ENCODE measurements at regions not wholly inside any gene's neighbourhood (a gene's known extent, or its start where the extent isn't known, plus 50 kb on each side); places are given as distances from the start of the nearest gene placed in this dataset.
"Not testable (repeated sequence)": the region's sequence is repeated elsewhere in the genome, so short reads cannot be mapped to it uniquely, and the experiment has no call there.

GRCh38 chrX:88990882-88991582 lies 244.0 kb downstream of the CPXCR1 start:
- TF ChIP-seq ZNF384 (IDR thresholded peaks at IDR 0.05) (no peak), FOXM1 (IDR thresholded peaks at IDR 0.05; ENCODE audit: borderline replicate concordance) (no peak), SUZ12 (IDR thresholded peaks at IDR 0.05) (no peak), FOXK2 (IDR thresholded peaks at IDR 0.05) (no peak), LEF1 (IDR thresholded peaks at IDR 0.05; ENCODE audit: borderline replicate concordance) (no peak), L3MBTL2 (conservative IDR thresholded peaks at IDR 0.05) (no peak), SP1 (IDR thresholded peaks at IDR 0.05) (no peak), CTBP1 (IDR thresholded peaks at IDR 0.05; ENCODE audit: borderline replicate concordance) (no peak), NFRKB (IDR thresholded peaks at IDR 0.05) (no peak), FOXA1 (IDR thresholded peaks at IDR 0.05) (no peak), HDGF (IDR thresholded peaks at IDR 0.05; ENCODE audit: borderline replicate concordance) (no peak)
- TF ChIP-seq, protein P1, sequence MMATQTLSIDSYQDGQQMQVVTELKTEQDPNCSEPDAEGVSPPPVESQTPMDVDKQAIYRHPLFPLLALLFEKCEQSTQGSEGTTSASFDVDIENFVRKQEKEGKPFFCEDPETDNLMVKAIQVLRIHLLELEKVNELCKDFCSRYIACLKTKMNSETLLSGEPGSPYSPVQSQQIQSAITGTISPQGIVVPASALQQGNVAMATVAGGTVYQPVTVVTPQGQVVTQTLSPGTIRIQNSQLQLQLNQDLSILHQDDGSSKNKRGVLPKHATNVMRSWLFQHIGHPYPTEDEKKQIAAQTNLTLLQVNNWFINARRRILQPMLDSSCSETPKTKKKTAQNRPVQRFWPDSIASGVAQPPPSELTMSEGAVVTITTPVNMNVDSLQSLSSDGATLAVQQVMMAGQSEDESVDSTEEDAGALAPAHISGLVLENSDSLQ (IDR thresholded peaks at IDR 0.05), result no peak
- ChIA-PET CTCF (no interaction called here), POLR2A (no interaction called here)

DNA sequence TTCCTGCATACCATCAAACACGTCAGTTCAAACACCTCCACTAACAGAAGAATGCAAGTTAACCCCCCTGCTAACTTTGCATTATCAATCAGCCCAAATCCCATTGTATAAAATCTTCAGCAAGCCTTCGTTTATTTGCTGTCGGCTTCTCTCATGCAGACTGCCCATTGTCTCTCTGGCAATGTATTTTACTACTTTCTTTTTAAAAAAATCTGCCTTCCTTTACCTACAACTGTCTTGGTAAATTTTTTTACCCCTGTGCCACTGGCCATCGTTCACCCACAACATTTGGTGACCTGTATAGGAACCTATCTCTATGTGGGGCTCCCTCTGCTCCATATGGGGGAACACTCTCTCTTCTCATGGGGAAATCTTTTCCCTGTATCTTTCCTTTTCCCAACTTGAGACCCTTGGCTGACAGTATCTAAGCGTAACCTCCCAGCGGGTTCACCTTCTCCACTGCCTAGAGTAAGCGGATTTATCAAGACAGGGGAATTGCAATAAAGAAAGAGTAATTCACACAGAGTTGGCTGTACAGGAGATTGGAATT lies 244.6 kb downstream of the CPXCR1 start:
- ChIA-PET POLR2A (no interaction called here), CTCF (no interaction called here)
- no peak for TF ChIP-seq ZNF384 (IDR thresholded peaks at IDR 0.05)
- no peak for DNase-seq (ENCODE audit: extremely low spot score)

More at GRCh38 chrX:88990882-88991582, 244.0 kb downstream of the CPXCR1 start:
- DNase-seq (ENCODE audit: extremely low spot score), result no peak

DNA sequence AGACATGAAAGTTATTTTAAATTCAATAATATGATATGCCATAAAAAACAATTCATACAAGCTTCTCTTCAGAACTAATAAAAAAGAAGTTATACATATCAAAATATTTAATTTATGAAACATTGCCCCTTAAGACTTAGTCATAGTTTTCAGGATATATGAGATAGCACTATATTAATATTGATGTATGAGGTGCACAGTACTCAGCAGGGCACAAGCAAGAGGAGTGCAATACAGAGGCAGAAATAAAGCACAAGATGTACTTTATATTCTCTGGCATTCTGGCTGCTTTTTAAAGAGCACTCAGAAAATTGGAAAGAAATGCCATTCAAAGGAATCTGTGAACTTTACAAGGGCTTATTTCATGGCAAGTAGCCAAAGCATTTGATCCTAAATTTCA lies 274.9 kb downstream of the CPXCR1 start:
- POLR2A ChIA-PET, result no interaction called here
- DNase-seq (ENCODE audit: extremely low spot score), result no peak
- CTCF ChIA-PET, result no interaction called here
- TF ChIP-seq ZNF384 (IDR thresholded peaks at IDR 0.05) (no peak), SUZ12 (IDR thresholded peaks at IDR 0.05) (no peak), L3MBTL2 (conservative IDR thresholded peaks at IDR 0.05) (no peak)

DNA sequence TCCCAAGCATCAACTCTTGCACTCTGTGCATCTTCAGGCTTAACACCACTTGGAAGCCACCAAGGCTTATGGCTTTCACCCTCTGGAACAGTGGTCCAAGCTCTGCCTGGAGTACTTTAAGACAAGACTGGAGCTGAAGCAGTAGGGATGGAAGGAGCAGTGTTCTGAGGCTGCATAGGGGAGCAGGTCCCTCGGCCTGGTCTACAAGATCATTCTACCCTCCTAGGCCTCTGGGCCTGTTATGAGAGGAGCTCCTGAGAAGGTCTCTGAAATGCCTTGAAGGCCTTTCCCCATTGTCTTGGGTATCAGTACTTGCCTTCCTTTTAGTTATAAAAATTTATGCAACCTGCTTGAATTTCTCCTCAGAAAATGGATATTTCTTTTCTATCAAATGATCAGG lies 286.7 kb downstream of the CPXCR1 start:
- CTCF ChIA-PET, result no interaction called here
- DNase-seq (ENCODE audit: extremely low spot score), result no peak
- no peak for TF ChIP-seq FOXK2 (IDR thresholded peaks at IDR 0.05)
- TF ChIP-seq BHLHE40 (IDR thresholded peaks at IDR 0.05; ENCODE audit: borderline replicate concordance), result no peak
- no peak for TF ChIP-seq HDGF (IDR thresholded peaks at IDR 0.05; ENCODE audit: borderline replicate concordance)
- TF ChIP-seq SP1 (IDR thresholded peaks at IDR 0.05), result no peak
- no peak for TF ChIP-seq SUZ12 (IDR thresholded peaks at IDR 0.05)
- TF ChIP-seq FOXM1 (IDR thresholded peaks at IDR 0.05; ENCODE audit: borderline replicate concordance), result no peak
- TF ChIP-seq ZNF384 (IDR thresholded peaks at IDR 0.05), result no peak
- no peak for TF ChIP-seq L3MBTL2 (conservative IDR thresholded peaks at IDR 0.05)
- TF ChIP-seq NFRKB (IDR thresholded peaks at IDR 0.05), result no peak
- POLR2A ChIA-PET, result no interaction called here

DNA sequence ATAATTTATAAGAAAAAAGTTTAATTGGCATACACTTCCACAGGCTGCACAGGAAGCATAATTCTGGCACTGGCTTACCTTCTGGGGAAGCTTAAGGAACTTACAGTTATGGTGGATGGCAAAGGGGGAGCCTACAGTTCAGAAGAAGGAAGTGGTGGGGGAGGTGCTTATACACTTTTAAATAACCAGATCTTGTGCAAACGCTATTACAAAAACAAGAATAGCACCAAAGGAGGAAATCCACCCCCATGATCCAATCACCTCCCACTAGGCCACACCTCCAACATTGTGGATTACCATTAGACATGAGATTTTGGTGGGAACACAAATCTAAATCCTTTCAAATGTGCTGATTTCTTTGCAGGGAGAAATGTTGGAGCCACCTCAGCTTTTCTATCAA lies 287.7 kb downstream of the CPXCR1 start:
- POLR2A ChIA-PET, result no interaction called here
- TF ChIP-seq LEF1 (IDR thresholded peaks at IDR 0.05; ENCODE audit: borderline replicate concordance), result no peak
- TF ChIP-seq SP1 (IDR thresholded peaks at IDR 0.05), result no peak
- TF ChIP-seq BHLHE40 (IDR thresholded peaks at IDR 0.05; ENCODE audit: borderline replicate concordance), result no peak
- no peak for TF ChIP-seq L3MBTL2 (conservative IDR thresholded peaks at IDR 0.05)
- no peak for TF ChIP-seq NFRKB (IDR thresholded peaks at IDR 0.05)
- no peak for TF ChIP-seq ELF4 (IDR thresholded peaks at IDR 0.05)
- no peak for TF ChIP-seq TARDBP (IDR thresholded peaks at IDR 0.05)
- TF ChIP-seq FOXA1 (IDR thresholded peaks at IDR 0.05), result no peak
- no peak for TF ChIP-seq ARNT (IDR thresholded peaks at IDR 0.05)
- TF ChIP-seq, protein P1 (IDR thresholded peaks at IDR 0.05), result no peak
- TF ChIP-seq SUZ12 (IDR thresholded peaks at IDR 0.05), result no peak
- TF ChIP-seq ZNF384 (IDR thresholded peaks at IDR 0.05), result no peak
- no peak for TF ChIP-seq HDGF (IDR thresholded peaks at IDR 0.05; ENCODE audit: borderline replicate concordance)
- CTCF ChIA-PET, result no interaction called here
- no peak for DNase-seq (ENCODE audit: extremely low spot score)

DNA sequence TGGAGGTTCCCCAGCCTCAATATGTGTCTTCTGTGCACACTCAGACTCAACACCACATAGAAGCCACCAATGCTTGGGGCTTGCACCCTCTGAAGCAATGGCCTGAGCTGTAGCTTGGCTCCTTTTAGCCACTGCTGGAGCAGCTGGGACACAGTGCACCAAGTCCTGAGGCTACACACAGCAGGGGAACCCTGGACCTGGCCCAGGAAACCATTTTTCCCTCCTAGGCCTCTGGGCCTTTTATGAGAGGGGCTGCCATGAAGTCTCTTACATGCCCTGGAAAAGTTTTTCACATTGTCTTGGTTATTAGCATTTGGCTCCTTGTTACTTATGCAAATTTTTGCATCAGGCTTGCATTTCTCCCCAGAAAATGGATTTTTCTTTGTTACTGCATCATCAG lies 306.2 kb downstream of the CPXCR1 start:
- ChIA-PET CTCF (no interaction called here), POLR2A (no interaction called here)
- DNase-seq (ENCODE audit: extremely low spot score), result no peak
- TF ChIP-seq FOXA1 (IDR thresholded peaks at IDR 0.05), result no peak
- TF ChIP-seq NFRKB (IDR thresholded peaks at IDR 0.05), result no peak

- CTCF ChIA-PET, result interaction anchor here (0.7 kb wide), 1 partner anchor 955 kb away, joined by 4 read pairs; no protein-coding TSS in a partner anchor
- TF ChIP-seq ZNF384 (IDR thresholded peaks at IDR 0.05), result peak; percentile 80
- DNase-seq (ENCODE audit: extremely low spot score); POLR2A ChIA-PET: not testable (repeated sequence)
Observed at GRCh38 chrX:89099587-89099986, 352.6 kb downstream of the CPXCR1 start.

DNA sequence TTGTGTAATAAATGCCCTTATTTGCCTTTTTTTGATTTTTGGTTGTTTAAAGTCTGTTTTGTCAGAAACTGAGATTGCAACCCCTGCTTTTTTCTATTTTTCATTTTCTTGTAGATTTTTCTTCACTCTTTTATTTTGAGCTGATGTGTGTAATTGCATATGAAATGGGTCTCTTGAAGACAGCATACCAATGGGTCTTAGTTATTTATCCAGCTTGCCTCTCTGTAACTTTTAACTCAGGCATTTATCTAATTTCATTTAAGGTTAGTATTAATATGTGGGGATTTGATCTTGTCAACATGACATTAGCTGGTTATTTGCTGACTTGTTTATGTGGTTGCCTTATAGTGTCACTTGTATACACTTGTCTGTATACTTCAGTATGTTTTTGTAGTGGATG lies 378.0 kb downstream of the CPXCR1 start:
- no peak for DNase-seq (ENCODE audit: extremely low spot score)
- TF ChIP-seq SUZ12 (IDR thresholded peaks at IDR 0.05), result no peak
- no peak for TF ChIP-seq CTBP1 (IDR thresholded peaks at IDR 0.05; ENCODE audit: borderline replicate concordance)
- TF ChIP-seq, protein P1 (IDR thresholded peaks at IDR 0.05), result no peak
- TF ChIP-seq BHLHE40 (IDR thresholded peaks at IDR 0.05; ENCODE audit: borderline replicate concordance), result no peak
- no peak for TF ChIP-seq ZNF384 (IDR thresholded peaks at IDR 0.05)
- no peak for TF ChIP-seq L3MBTL2 (conservative IDR thresholded peaks at IDR 0.05)
- no peak for TF ChIP-seq HDGF (IDR thresholded peaks at IDR 0.05; ENCODE audit: borderline replicate concordance)
- CTCF ChIA-PET, result no interaction called here
- POLR2A ChIA-PET, result no interaction called here
